ENCODE measurements at regions not wholly inside any gene's neighbourhood (a gene's known extent, or its start where the extent isn't known, plus 50 kb on each side); places are given as distances from the start of the nearest gene placed in this dataset.

DNA sequence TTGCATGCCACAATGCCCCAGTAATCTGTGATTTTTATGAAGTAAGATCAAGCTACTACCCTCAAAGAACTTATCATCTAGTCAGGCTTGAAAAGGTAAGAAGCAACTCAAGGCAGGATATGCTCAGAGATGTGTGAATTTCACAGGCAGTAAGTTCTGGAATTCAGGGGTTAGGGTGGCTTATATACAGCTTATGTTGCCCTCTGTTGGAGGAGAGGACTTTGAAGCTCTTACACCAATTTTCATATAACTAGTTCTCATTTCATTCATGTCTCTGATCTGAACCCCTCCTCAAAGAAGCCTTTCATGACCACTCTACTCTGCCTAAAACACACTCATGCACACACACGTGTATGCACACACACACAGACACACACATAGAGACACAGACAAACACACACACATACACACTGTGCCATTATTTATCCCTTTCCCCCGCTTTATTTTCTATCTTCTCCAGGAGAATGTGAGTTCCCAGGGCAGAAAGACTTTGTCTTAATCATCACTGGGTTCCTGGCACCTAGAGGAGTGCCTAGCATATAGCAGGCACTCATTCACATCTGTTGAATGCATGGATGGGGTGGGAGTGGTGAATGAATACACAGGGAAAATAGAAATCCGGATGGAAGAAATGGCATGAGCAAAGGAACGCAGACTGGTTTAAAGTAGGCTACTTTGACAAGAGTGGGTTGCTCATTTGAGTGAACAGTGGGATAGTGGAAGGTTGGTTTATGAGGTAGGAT, 220.7 kb upstream of the ZBED5 start:
- DNase-seq: no peak

DNA sequence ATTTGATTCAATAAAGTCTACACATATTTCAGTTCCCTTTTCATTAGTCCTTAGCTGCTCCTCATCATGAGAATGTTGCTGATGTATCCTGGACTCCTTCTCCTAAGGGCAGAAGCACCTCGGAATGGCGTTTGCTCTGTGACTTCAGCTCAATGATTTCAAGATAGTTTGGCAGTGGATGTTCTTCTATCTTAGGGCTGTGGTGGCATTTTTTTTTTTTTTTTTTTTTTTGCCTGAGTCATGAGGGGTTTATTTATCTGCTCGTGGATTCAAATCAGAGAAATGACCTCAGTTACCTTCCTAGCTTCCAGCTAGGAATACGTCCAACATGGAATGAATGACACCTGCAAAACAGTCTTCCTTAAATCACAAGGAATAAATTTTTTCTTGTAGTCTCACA, 220.0 kb upstream of the ZBED5 start:
- DNase-seq: no peak

DNA sequence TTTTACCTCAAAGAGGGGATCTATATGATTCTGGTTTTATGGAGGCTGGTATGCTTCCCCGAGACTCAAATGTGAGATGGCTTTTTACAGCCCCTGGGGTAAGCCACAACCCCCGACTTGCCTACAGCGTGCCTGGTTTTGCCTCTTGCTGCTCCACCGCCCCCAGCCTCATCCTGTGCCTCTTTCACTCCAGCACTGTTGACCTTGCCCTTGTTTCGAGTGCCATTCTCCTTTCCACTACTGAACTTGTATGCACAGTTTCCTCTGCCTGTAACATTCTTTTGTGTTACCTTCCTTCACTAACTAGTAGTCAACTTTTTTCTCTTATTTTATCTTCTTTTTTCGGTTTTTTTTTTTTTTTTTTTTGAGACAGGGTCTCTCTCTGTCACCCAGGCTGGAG, 219.0 kb upstream of the ZBED5 start:
- DNase-seq: no peak

- DNase-seq: no peak
Observed at GRCh38 chr11:11076276-11076675, 218.4 kb upstream of the ZBED5 start.

- DNase-seq: no peak
Observed at GRCh38 chr11:11075515-11076171, 217.8 kb upstream of the ZBED5 start.

- DNase-seq: peak in 1 of 51 donors; percentile 25
Observed at GRCh38 chr11:11074686-11075335, 217.0 kb upstream of the ZBED5 start.

DNA sequence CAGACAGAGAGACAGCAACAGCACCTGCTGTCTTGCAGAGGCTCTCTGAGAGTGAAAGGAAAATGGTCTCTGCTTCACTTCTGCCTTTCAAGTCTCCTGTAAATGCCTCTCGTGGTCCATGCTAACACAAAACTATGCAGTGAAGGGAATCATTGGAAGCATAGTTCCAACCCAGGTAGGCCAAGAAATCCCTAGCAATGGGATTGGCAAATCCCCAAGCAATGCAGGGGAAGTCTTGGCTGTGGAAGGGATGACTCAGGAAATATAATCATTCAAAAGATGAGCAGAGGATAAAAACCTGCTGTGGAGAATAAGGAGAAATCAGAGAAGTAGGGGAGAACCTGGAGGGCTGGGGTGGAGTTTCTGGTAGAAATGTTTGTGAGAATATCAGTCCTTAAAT, 216.1 kb upstream of the ZBED5 start:
- no peak for DNase-seq

DNA sequence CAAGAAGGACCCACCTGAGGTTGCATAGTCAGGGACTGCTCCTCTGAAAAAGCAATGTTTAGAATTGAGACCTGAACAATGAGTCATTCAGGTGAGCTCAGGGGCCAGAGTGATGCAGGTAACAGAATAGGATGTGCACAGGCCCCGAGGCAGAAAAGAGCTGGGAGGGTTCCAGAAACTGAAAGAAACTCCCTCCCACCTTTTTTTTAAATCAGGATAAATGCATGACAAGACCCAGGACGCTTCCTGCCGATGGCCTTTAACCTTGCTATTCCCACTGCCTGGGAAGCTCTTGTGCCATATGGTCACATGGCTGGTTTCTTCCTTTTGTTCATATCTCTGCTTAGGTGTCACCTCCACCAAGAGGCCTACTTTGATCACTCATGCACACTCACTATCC, 214.2 kb upstream of the ZBED5 start:
- DNase-seq: no peak

GRCh38 chr11:11071486-11071885, 213.6 kb upstream of the ZBED5 start:
- DNase-seq: no peak

DNA sequence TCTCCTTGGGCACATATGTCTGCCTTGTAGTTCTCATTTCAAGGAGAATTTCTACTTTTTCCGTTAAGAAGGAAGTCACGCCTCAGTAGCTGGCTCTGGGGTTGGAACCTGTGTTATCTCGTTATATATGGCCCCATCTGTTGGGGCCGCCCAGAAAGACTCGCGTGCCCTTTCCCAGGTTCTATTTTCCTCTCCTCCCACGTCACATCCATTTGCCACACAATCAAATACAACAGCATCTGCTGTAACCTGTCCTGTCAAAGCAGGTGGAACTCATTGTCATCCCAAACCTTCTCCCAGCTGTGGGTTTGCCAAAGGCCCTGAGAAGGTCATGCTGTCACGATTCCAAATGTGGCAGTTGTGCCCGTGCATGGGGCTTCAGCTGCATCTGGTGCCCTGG, 213.1 kb upstream of the ZBED5 start:
- no peak for DNase-seq

DNA sequence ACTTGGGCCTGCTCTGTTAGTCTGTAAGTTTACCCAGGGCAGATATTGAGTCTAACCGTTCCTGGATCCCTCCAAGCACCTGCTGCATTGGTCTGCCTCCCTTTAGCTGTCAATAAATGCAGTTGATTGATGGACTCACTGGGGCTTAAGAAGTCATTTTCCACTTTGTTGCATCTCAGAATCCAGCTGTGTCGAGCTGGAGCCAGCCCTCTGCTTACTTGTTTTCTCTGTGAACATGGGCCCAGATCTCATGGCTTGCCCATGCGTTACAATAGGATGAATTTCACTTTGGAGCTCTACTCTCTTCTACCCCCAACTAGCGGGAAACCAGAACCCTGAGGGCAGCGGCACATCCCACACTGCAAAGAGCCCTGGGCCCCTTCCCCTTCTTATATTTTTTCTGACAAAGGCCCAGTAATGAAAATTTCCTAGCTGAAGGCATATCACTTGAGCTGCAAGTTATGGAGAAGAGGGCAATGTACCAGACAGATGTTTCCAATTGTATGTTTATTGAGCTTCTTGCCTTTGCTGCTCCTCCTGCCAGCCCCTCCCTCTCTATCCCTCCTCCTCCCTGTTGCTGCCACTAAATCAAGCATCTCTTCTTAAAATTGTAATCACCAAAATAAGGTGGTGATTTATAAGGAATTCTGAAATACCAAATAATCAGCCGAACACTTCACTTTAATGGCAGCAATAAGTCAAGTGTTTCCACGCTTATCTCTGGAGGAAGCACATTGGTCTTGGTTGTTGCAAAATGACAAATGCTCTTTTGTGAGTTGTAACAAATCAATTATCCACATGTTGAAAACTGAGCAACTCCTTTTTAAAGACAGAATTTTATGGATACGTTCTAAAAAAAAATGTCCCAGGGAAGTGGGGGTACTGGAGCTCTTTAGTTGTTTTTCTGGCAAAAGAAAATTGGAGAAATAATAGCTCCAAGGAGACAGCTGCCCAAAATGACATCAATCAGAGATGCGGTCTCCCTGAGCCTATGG, 212.3 kb upstream of the ZBED5 start:
- no peak for DNase-seq

GRCh38 chr11:11068113-11068512, 210.3 kb upstream of the ZBED5 start:
- no peak for DNase-seq

DNA sequence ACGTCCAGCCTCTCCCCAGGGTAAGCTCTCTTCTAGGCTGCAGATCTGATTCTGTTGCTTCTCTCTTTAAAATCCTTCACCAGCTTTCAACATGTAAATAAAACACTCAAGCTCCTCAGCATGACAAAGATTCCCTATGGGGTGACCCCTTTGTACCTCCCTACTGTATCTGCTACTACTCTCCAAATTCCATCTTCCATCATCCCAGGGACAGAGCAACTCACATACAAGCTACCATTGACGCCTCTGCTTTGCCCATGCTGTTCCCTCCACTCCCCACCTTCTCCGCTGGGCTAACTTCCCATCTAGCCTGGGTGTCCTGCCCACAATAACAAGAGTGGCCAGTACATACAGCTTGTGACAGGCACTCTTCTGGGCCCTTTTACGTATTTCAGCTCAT, 207.5 kb upstream of the ZBED5 start:
- DNase-seq: no peak

DNA sequence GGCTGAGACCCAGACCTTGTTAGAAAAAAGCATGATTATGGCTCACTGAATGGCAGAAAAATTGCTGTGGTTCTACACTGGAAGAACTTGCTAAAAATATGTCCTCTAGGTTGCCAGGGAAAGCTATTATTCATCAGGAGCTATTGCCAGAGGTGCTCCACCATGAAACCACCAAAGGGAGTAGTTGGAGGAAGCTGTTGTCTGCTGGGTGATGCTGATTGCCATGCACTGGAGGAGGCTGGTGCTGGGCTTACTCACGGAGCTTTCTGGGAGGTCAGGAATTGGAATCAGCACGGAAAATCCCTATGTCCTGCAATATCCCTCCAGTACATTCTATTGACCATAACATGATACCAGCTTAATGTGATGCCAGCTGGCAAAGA, 199.6 kb upstream of the ZBED5 start:
- DNase-seq: no peak

- no peak for DNase-seq
Observed at GRCh38 chr11:11056749-11057471, 199.1 kb upstream of the ZBED5 start.

- no peak for DNase-seq
Observed at GRCh38 chr11:11056316-11056715, 198.5 kb upstream of the ZBED5 start.

GRCh38 chr11:11047851-11048610, 190.2 kb upstream of the ZBED5 start:
- no peak for DNase-seq

DNA sequence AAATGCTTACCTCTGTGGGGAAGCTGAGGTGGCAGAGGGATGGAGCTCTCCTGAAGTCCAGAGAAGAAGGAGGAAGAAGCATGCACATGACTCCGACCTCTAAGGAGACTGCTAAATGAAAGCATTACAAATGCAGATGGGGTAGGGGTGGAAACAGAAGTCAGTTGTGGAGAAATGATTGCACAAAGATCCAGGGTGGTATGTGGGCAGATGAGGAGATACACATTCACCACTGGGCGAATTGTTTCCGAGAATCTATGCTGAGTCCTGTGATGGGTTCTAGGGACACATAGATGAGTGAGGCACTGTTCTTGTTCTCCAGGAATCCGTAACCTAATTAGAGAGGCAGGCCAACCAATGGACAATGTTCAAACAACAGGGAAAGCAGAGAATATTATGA, 188.9 kb upstream of the ZBED5 start:
- no peak for DNase-seq

DNA sequence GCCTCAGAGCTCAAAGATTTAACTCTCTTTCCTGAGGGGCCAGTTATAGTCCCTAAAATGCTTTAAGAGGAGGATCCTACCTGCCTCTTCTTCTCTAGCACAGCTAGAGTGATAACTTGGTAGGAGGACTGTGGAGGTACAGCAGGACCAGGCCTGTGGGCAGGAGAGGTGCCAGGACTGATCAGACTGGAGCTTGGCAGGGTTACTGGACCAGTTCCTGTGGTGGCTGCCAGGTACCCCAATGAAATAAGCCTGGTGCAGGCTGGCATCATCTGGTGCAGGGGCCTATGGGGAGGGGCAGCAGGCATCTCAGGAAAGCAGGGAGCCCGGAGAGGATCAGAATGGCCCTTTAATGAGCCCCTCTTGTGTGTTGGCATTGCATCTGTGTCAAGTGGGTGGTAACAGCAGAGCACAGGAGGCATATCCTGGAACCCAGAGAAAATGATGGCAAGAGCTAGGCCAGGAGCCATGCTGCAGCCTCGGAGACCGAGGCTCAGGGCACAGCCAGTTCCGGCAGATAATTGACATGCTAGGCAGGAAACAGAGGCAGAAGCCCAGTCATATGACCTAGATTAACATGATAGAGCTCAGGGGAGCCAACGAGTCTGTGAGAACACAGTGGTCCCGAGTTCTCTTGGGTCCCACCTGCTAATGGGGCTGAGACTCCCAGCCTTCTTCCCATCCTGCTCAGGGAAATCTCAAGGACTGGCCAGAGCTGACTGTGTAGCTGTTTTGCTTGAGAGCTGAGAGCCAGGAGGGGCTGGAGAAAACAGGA, 187.5 kb upstream of the ZBED5 start:
- DNase-seq: peak in 2 of 51 donors; percentile 4 to 44

Measured in hypothalamus (tissue), 51 donors.